Heart left ventricle (tissue), 16 donors: ENCODE measurements at regions not wholly inside any gene's neighbourhood (a gene's known extent, or its start where the extent isn't known, plus 50 kb on each side); places are given as distances from the start of the nearest gene placed in this dataset.
"Not testable (repeated sequence)": the region's sequence is repeated elsewhere in the genome, so short reads cannot be mapped to it uniquely, and the experiment has no call there.

Source experiments
- ATAC-seq, 4 donors: fragments of 200-7000 bp; cut with Tn5 transposase; one replicate each; pipeline ENCODE4 v1.9.1; 2020 to 2022; ENCODE audit warnings: moderate library complexity in 4 of 4, mild to moderate bottlenecking in 3 of 4, moderate number of reproducible peaks in 1 of 4
- DNase-seq, 5 donors: peaks; one replicate each; pipeline ENCODE4 v3.0.0-alpha.2; 2020
- H3K27ac ChIP-seq, 12 donors: fragments of 200-600 bp; sonication (generic) in 4 of 12; one replicate each; pipeline versions ENCODE4 v1.5.0 to v1.8.0; 2016 to 2022; ENCODE audit warnings: mild to moderate bottlenecking in 2 of 12
- H3K27me3 ChIP-seq, 9 donors: fragments of 200-600 bp; sonication (generic) in 2 of 9; one replicate each; pipeline versions ENCODE4 v1.5.1 to v1.8.0; 2016 to 2022; ENCODE audit warnings: mild to moderate bottlenecking in 3 of 9
- H3K36me3 ChIP-seq, 9 donors: fragments of 200-600 bp; sonication (generic) in 2 of 9; one replicate each; pipeline versions ENCODE4 v1.5.0 to v1.8.0; 2018 to 2022; ENCODE audit warnings: mild to moderate bottlenecking in 2 of 9
- H3K4me1 ChIP-seq, 12 donors: fragments of 200-600 bp; sonication (generic) in 4 of 12; one replicate each; pipeline versions ENCODE4 v1.5.0 to v1.8.0; 2016 to 2022; ENCODE audit warnings: mild to moderate bottlenecking in 3 of 12
- H3K4me3 ChIP-seq, 12 donors: fragments of 200-600 bp; sonication (generic) in 4 of 12; one replicate each; pipeline versions ENCODE4 v1.5.0 to v1.8.0; 2017 to 2022; ENCODE audit warnings: mild to moderate bottlenecking in 9 of 12, moderate library complexity in 4 of 12
- H3K9me3 ChIP-seq, 12 donors: fragments of 200-600 bp; sonication (generic) in 4 of 12; one replicate each; pipeline versions ENCODE4 v1.5.0 to v1.8.0; 2016 to 2022; ENCODE audit warnings: mild to moderate bottlenecking in 1 of 12
- CTCF ChIP-seq, 12 donors: fragments of 200-600 bp; sonication (generic) in 4 of 12; IDR thresholded peaks; one replicate each; pipeline versions ENCODE4 v1.5.0 to v1.8.0; 2018 to 2022; ENCODE audit warnings: antibody characterized with exemption in 12 of 12, mild to moderate bottlenecking in 5 of 12
- POLR2A ChIP-seq, 2 donors: fragments of 450-650 bp; IDR thresholded peaks; one replicate each; pipeline ENCODE4 v1.6.1; 2017; ENCODE audit warnings: antibody characterized with exemption in 2 of 2, mild to moderate bottlenecking in 2 of 2, moderate library complexity in 2 of 2
- WGBS, 4 donors: extraction: QIAGEN DNeasy Blood & Tissue Kit in 2 of 4; methylation state at CpG; one replicate each; pipeline versions ENCODE4 v1.1.5 to v1.1.7; 2013 to 2018; 5-methylcytosine and 5-hydroxymethylcytosine counted together
- intact Hi-C, 10 donors: fragments of 100-400 bp; cut with DNase I; formaldehyde crosslinking; loops; one replicate each; pipeline versions ENCODE4 v1.11.1 to v1.14.2; 2022
- donor health status: ischemic (EF 13 %, LVEDD 7.1; RV severe dilation, severe dysfunction).
- donor health status: healthy with polysubstance abuse.
- donor health status: DM: no; HTN: yes; CAD: no.
- donor health status: DM: no; HTN: no; CAD: no.
- donor health status: ischemic (EF 25% LVEDD 6.9; RV normal size, moderate dysfunction).
- donor health status: ischemic (EF 25% LVEDD 5.7; RV mildly dilated, moderate dysfunction).
- donor health status: healthy.
- donor health status: DM: yes; HTN: yes; CAD: no.
- donor health status: ischemic (EF 35%, LVEDD 5.7; RV mildly dilated, moderate dysfunction).
- donor health status: nonischemic (EF 11% LVEDD 7.7; RV severe dilation, severe dysfunction).
- donor health status: DM: yes; HTN: yes; CAD: no.
- donor health status: PGD.
- donor health status: ischemic (EF 29% LVEDD 5.4; RV normal size, mild dysfunction).
- donor health status: nonischemic (EF 23%, LVEDD 6.1; RV moderate dilation, normal function).

- intact Hi-C loops, result no loop called here
- no peak for TF ChIP-seq POLR2A (IDR thresholded peaks at IDR 0.05)
- no peak for TF ChIP-seq CTCF (IDR thresholded peaks at IDR 0.05)
These were observed 131.8 kb upstream of the GRB10 start for GRCh38 chr7:50914460-50914859.

DNA sequence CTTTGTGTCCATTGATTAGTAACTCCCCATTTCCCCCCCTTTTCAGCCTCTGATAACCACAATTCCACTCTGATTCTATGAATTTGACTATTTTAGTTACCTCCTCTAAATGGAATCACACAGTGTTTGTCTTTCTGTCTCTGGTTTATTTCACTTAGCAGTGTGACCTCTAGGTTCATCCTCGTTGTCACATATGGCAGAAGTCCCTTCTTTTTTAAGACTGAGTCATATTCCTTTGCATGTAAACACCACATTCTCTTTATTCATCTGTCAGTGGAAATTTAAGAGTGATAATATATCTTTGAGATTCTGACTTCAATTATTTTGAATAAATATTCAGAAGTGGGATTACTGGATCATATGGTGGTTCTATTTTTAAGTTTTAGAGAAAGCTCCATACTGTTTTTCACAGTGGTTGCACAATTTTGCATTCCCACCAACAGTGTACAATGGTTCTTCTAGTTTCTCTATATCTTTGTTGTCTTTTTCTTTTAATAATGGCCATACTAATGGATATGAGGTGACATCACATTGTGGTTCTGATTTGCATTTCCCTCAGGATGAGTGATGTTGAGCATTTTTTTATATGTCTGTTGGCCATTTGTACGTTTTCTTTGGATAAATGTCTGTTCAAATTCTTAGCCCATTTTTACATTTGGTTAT, 126.1 kb upstream of the GRB10 start:
- 42 to 53% (median 47%) methylated on average over 2 of the region's 2 CpGs for WGBS, 4 donors
- no peaks in the 10 kb centered on the region for H3K36me3 ChIP-seq
- no peak overlapping the region for H3K27ac ChIP-seq
- H3K27me3 ChIP-seq, result no peaks in the 10 kb centered on the region
- intact Hi-C loops, result no loop called here
- TF ChIP-seq POLR2A (IDR thresholded peaks at IDR 0.05) (no peak), CTCF (IDR thresholded peaks at IDR 0.05) (no peak)
- no peak for ATAC-seq
- H3K9me3 ChIP-seq, result peaks cover 0 to 27% (median 0%) of the 10 kb centered on the region in 12 donors
- no peaks in the 10 kb centered on the region for H3K4me1 ChIP-seq
- DNase-seq, result no peak
- H3K4me3 ChIP-seq, result no peak overlapping the region

More at GRCh38 chr7:50914460-50914859, 131.8 kb upstream of the GRB10 start:
- no peaks in the 10 kb centered on the region for H3K27me3 ChIP-seq
- H3K4me1 ChIP-seq, result no peaks in the 10 kb centered on the region
- peaks cover 0 to 9% (median 0%) of the 10 kb centered on the region in 12 donors for H3K9me3 ChIP-seq
- DNase-seq (no peak), ATAC-seq (no peak)
- no peak overlapping the region for H3K4me3 ChIP-seq
- no peak overlapping the region for H3K27ac ChIP-seq
- no peaks in the 10 kb centered on the region for H3K36me3 ChIP-seq
- WGBS, 4 donors, result 74 to 80% (median 78%) methylated on average over 3 of the region's 3 CpGs

DNA sequence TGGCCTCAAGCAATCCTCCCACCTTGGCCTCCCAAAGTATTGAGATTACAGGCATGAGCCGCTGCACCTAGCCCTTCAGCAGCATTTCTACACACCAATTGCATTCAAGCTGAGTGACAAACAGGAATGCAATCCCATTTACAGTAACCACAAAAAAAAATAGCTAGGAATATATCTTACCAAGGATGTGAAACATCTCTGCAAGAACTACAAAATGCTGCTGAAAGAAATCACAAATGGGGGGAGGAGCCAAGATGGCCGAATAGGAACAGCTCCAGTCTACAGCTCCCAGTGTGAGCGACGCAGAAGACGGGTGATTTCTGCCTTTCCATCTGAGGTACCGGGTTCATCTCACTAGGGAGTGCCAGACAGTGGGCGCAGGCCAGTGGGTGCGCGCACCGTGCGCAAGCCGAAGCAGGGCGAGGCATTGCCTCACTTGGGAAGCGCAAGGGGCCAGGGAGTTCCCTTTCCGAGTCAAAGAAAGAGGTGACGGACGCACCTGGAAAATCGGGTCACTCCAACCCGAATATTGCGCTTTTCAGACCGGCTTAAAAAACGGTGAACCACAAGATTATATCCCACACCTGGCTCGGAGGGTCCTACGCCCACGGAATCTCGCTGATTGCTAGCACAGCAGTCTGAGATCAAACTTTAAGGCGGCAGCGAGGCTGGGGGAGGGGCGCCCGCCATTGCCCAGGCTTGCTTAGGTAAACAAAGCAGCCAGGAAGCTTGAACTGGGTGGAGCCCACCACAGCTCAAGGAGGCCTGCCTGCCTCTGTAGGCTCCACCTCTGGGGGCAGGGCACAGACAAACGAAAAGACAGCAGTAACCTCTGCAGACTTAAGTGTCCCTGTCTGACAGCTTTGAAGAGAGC, 116.1 kb upstream of the GRB10 start:
- ATAC-seq, H3K36me3 ChIP-seq, H3K4me3 ChIP-seq, H3K9me3 ChIP-seq, DNase-seq, H3K27ac ChIP-seq, H3K27me3 ChIP-seq, H3K4me1 ChIP-seq: not testable (repeated sequence)
- WGBS, 4 donors, result 85 to 90% (median 87%) methylated on average over 22 to 30 of the region's 31 CpGs
- intact Hi-C loops, result loop anchor here in 1 of 10 donors (10.0 kb wide), 1 partner anchor 56 kb away; no protein-coding TSS in a partner anchor

DNA sequence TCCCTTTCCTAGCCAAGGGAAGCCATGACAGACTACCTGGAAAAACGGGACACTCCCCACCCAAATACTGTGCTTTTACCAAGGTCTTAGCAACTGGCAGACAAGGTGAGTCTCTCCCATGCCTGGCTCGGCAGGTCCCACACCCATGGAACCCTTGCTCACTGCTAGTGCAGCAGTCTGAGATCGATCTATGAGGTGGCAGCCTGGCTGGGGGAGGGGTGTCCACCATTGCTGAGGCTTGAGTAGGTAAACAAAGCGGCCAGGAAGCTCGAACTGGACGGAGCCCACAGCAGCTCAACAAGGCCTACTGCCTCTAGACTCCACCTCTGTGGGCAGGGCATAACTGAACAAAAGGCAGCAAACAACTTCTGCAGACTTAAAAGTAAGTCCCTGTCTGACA, 104.4 kb upstream of the GRB10 start:
- H3K4me1 ChIP-seq, intact Hi-C loops, H3K4me3 ChIP-seq, DNase-seq, H3K9me3 ChIP-seq, H3K27me3 ChIP-seq, H3K27ac ChIP-seq, H3K36me3 ChIP-seq, ATAC-seq: not testable (repeated sequence)
- WGBS, 4 donors, result 77 to 83% (median 80%) methylated on average over 5 to 6 of the region's 6 CpGs

DNA sequence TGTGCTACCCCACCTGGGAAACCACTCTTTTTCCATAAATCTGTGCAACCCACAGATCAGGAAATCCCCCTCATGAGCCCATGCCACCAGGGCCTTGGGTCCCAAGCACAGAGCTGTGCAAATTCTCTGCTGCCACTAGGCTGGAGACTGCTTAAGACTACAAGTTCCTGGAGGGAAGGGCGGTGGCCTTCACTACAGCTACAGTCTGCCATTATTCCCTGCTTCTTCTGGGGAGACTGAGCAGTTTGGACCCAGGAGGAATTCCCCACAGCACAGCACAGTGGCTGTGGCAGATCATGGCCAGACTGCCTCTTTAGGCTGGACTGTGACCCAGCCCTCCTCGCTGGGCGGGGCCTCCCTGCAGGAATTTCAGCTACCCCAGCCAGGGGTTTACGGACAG, 89.7 kb upstream of the GRB10 start:
- Histone ChIP-seq H3K27me3 (no peaks in the 10 kb centered on the region), H3K36me3 (no peaks in the 10 kb centered on the region), H3K4me1 (peaks cover 0 to 17% (median 3%) of the 10 kb centered on the region in 12 donors), H3K4me3 (no peak overlapping the region), H3K9me3 (no peaks in the 10 kb centered on the region), H3K27ac (no peak overlapping the region)
- ATAC-seq (no peak), DNase-seq (no peak)
- WGBS, 4 donors, result 67 to 94% (median 76%) methylated on average over 2 to 4 of the region's 4 CpGs
- intact Hi-C loops, result no loop called here
- TF ChIP-seq CTCF (IDR thresholded peaks at IDR 0.05) (no peak), POLR2A (IDR thresholded peaks at IDR 0.05) (no peak)
